GM12864 (cell line): ENCODE measurements at regions not wholly inside any gene's neighbourhood (a gene's known extent, or its start where the extent isn't known, plus 50 kb on each side); places are given as distances from the start of the nearest gene placed in this dataset.

Source experiments
- DNase-seq: peaks from one replicate; pipeline ENCODE4 v3.0.0-alpha.2; 2011; ENCODE audit warnings: low read depth
- H3K4me3 ChIP-seq: 2 replicates; pipeline ENCODE4 v1.5.1; 2011; ENCODE audit warnings: mild to moderate bottlenecking, low read depth, low read length, control low read depth
- TF ChIP-seq, protein P1 (sequence below): IDR thresholded peaks from 2 replicates; pipeline ENCODE4 v1.5.1; 2011; ENCODE audit warnings: low read depth, mild to moderate bottlenecking, moderate library complexity, low read length, control low read depth, inconsistent platforms; ENCODE audit errors: missing control alignments

DNA sequence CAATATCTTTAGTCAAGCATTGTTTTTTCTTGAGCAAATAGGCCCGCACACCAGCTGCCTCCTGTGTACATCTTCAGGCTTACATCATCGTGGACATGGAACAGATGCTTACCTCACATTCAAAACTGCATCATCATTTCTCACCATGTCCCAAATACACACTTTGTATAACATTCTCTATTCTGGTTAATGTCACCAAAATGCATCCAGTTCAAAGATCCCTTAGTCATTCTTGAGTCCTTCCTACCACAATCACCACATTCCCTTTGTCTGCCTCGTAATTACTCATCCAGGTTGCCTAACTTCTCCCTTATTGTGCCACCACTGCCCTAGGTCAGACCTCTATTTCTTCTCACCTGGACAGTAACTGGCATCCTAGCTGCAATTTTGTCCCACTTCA is 373.7 kb upstream of the GALNT5 start:
- TF ChIP-seq, protein P1, sequence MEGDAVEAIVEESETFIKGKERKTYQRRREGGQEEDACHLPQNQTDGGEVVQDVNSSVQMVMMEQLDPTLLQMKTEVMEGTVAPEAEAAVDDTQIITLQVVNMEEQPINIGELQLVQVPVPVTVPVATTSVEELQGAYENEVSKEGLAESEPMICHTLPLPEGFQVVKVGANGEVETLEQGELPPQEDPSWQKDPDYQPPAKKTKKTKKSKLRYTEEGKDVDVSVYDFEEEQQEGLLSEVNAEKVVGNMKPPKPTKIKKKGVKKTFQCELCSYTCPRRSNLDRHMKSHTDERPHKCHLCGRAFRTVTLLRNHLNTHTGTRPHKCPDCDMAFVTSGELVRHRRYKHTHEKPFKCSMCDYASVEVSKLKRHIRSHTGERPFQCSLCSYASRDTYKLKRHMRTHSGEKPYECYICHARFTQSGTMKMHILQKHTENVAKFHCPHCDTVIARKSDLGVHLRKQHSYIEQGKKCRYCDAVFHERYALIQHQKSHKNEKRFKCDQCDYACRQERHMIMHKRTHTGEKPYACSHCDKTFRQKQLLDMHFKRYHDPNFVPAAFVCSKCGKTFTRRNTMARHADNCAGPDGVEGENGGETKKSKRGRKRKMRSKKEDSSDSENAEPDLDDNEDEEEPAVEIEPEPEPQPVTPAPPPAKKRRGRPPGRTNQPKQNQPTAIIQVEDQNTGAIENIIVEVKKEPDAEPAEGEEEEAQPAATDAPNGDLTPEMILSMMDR = no peak
- no peak for DNase-seq
- H3K4me3 ChIP-seq = no peak overlapping the region

GRCh38 chr2:156884216-156884615 is 373.3 kb upstream of the GALNT5 start:
- H3K4me3 ChIP-seq = no peak overlapping the region
- no peak for DNase-seq
- TF ChIP-seq, protein P1 = no peak

DNA sequence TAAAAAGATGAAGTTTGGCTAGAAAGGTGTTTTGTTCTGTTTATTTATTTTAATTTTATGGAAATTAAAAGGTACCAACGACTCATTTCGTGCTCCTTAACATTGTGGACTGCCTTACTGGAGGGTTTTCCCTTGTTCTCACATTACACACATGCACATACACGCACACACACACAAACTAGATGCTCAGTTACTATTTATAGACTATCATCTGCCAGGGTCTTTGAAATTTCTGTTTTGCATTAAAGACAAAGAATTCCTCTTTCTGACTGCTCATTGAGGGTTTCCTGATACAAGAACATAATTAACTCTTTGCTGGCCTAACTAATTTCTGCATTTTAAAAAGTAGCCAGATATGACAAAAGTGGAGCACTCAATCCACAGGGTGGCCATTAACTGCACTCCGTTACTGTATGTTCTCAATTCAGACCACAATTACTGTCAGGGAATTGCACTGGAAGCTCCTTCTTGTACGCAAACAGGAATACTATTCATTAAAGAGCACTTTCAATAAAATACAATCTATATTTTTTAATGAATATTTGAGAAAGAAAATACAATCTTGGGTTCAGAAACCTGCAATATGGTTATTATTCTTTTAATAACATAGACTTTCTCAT is 366.9 kb upstream of the GALNT5 start:
- H3K4me3 ChIP-seq = no peak overlapping the region
- TF ChIP-seq, protein P1 = no peak
- no peak for DNase-seq

DNA sequence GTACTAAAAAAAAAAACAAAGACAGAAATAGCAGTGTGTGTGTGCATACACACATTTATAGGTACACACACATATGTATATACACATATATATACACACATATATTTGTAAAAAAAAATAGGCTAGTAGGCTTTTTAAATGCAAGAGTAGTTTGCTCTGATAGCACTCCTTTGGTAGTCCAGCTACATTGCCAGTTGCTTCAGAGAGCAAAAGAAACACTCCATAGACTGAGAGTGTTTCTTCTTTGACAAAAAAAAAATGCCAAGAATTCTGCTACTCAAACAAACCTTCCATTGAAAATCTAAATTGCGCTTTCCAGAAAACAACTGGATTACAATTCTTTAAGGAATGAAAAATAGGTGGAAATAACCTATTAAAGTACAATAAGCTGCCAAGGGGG is 365.9 kb upstream of the GALNT5 start:
- H3K4me3 ChIP-seq = no peak overlapping the region
- DNase-seq = no peak
- TF ChIP-seq, protein P1 = no peak

- TF ChIP-seq, protein P1 = peak; percentile 51
- no peak overlapping the region for H3K4me3 ChIP-seq
- peak; percentile 3 for DNase-seq
Observed at GRCh38 chr2:156892467-156893281, 364.8 kb upstream of the GALNT5 start.

- no peak overlapping the region for H3K4me3 ChIP-seq
- peak; percentile 40 for DNase-seq
- TF ChIP-seq, protein P1 = no peak
Observed at GRCh38 chr2:156896294-156896693, 361.2 kb upstream of the GALNT5 start.
